Upper lobe of left lung (tissue), 4 donors: ENCODE measurements at regions not wholly inside any gene's neighbourhood (a gene's known extent, or its start where the extent isn't known, plus 50 kb on each side); places are given as distances from the start of the nearest gene placed in this dataset.
"Not testable (repeated sequence)": the region's sequence is repeated elsewhere in the genome, so short reads cannot be mapped to it uniquely, and the experiment has no call there.

Experiments
- CTCF ChIP-seq, 6 experiments: fragments of 450-650 bp in 4 of 6; fragments of 200-600 bp in 2 of 6; sonication (generic) in 2 of 6; IDR thresholded peaks; one replicate each; pipeline ENCODE4 v1.5.1; 2016 to 2019; ENCODE audit warnings: antibody characterized with exemption in 6 of 6
- POLR2AphosphoS5 ChIP-seq, 2 donors: sonication (generic); formaldehyde crosslinking; IDR thresholded peaks; one replicate each; pipeline ENCODE4 v1.5.1; 2017; ENCODE audit warnings: antibody characterized with exemption in 2 of 2

- not testable (repeated sequence) for TF ChIP-seq CTCF, POLR2AphosphoS5 (IDR thresholded peaks at IDR 0.05)
Observed at GRCh38 chr22:11302427-11302826, 4225.6 kb upstream of the OR11H1 start.
